Upper lobe of right lung (tissue), 1 donor: ENCODE measurements at regions not wholly inside any gene's neighbourhood (a gene's known extent, or its start where the extent isn't known, plus 50 kb on each side); places are given as distances from the start of the nearest gene placed in this dataset.

Source experiments
- ATAC-seq: fragments of 200-7000 bp; cut with Tn5 transposase; one replicate; pipeline ENCODE4 v1.9.1; 2020; ENCODE audit warnings: mild to moderate bottlenecking, moderate library complexity
- DNase-seq: peaks from one replicate; pipeline ENCODE4 v3.0.0-alpha.2; 2020
- H3K27ac ChIP-seq: fragments of 200-600 bp; one replicate; pipeline ENCODE4 v1.8.0; 2022
- H3K27me3 ChIP-seq: fragments of 200-600 bp; one replicate; pipeline ENCODE4 v1.8.0; 2022; ENCODE audit warnings: mild to moderate bottlenecking
- H3K36me3 ChIP-seq: fragments of 200-600 bp; one replicate; pipeline ENCODE4 v1.8.0; 2022
- H3K4me1 ChIP-seq: fragments of 200-600 bp; one replicate; pipeline ENCODE4 v1.8.0; 2022
- H3K4me3 ChIP-seq: fragments of 200-600 bp; one replicate; pipeline ENCODE4 v1.8.0; 2022; ENCODE audit warnings: mild to moderate bottlenecking
- H3K9me3 ChIP-seq: fragments of 200-600 bp; one replicate; pipeline ENCODE4 v1.8.0; 2022
- CTCF ChIP-seq: fragments of 200-600 bp; IDR thresholded peaks from one replicate; pipeline ENCODE4 v1.8.0; 2022; ENCODE audit warnings: antibody characterized with exemption
- intact Hi-C: fragments of 100-400 bp; cut with DNase I; formaldehyde crosslinking; loops from one replicate; pipeline ENCODE4 v1.11.0; 2022
- donor health status: DM: no; HTN: yes; CAD: no; lungs with severe emphysema.

- DNase-seq (no peak), ATAC-seq (no peak)
- intact Hi-C loops, result no loop called here
- TF ChIP-seq CTCF, result no peak
- Histone ChIP-seq H3K4me3 (no peak overlapping the region), H3K27me3 (no peaks in the 10 kb centered on the region), H3K27ac (no peak overlapping the region), H3K36me3 (no peaks in the 10 kb centered on the region), H3K4me1 (no peaks in the 10 kb centered on the region), H3K9me3 (peaks cover 1% of the 10 kb centered on the region)
Observed at GRCh38 chr1:68904477-68904876, 407.6 kb upstream of the DEPDC1 start.

GRCh38 chr1:68906431-68906830, 409.5 kb upstream of the DEPDC1 start:
- Histone ChIP-seq H3K36me3 (no peaks in the 10 kb centered on the region), H3K27me3 (no peaks in the 10 kb centered on the region), H3K9me3 (peaks cover 4% of the 10 kb centered on the region), H3K27ac (no peak overlapping the region), H3K4me1 (no peaks in the 10 kb centered on the region), H3K4me3 (no peak overlapping the region)
- DNase-seq (no peak), ATAC-seq (no peak)
- no peak for TF ChIP-seq CTCF
- intact Hi-C loops, result no loop called here

- no peak for ATAC-seq
- no peak overlapping the region for H3K4me3 ChIP-seq
- TF ChIP-seq CTCF, result no peak
- intact Hi-C loops, result no loop called here
- DNase-seq, result no peak
- no peaks in the 10 kb centered on the region for H3K36me3 ChIP-seq
- peaks cover 4% of the 10 kb centered on the region for H3K9me3 ChIP-seq
- no peaks in the 10 kb centered on the region for H3K4me1 ChIP-seq
- no peaks in the 10 kb centered on the region for H3K27me3 ChIP-seq
- H3K27ac ChIP-seq, result no peak overlapping the region
Observed at GRCh38 chr1:68907491-68907890, 410.6 kb upstream of the DEPDC1 start.

GRCh38 chr1:68908316-68908715, 411.4 kb upstream of the DEPDC1 start:
- intact Hi-C loops, result no loop called here
- Histone ChIP-seq H3K36me3 (no peaks in the 10 kb centered on the region), H3K4me3 (no peak overlapping the region), H3K9me3 (peaks cover 4% of the 10 kb centered on the region), H3K27me3 (no peaks in the 10 kb centered on the region), H3K27ac (no peak overlapping the region), H3K4me1 (no peaks in the 10 kb centered on the region)
- TF ChIP-seq CTCF, result no peak
- DNase-seq (no peak), ATAC-seq (no peak)

GRCh38 chr1:68916221-68916902, 419.5 kb upstream of the DEPDC1 start:
- no peak for TF ChIP-seq CTCF
- Histone ChIP-seq H3K27ac (no peak overlapping the region), H3K4me1 (peaks cover 5% of the 10 kb centered on the region), H3K36me3 (no peaks in the 10 kb centered on the region), H3K9me3 (no peaks in the 10 kb centered on the region), H3K27me3 (no peaks in the 10 kb centered on the region), H3K4me3 (no peak overlapping the region)
- ATAC-seq (no peak), DNase-seq (no peak)
- intact Hi-C loops, result no loop called here

GRCh38 chr1:68917456-68917855, 420.6 kb upstream of the DEPDC1 start:
- ATAC-seq (no peak), DNase-seq (no peak)
- Histone ChIP-seq H3K36me3 (no peaks in the 10 kb centered on the region), H3K4me3 (no peak overlapping the region), H3K27me3 (no peaks in the 10 kb centered on the region), H3K27ac (no peak overlapping the region), H3K4me1 (peaks cover 5% of the 10 kb centered on the region), H3K9me3 (no peaks in the 10 kb centered on the region)
- TF ChIP-seq CTCF, result no peak
- intact Hi-C loops, result no loop called here
